ENCODE measurements at regions not wholly inside any gene's neighbourhood (a gene's known extent, or its start where the extent isn't known, plus 50 kb on each side); places are given as distances from the start of the nearest gene placed in this dataset.

DNA sequence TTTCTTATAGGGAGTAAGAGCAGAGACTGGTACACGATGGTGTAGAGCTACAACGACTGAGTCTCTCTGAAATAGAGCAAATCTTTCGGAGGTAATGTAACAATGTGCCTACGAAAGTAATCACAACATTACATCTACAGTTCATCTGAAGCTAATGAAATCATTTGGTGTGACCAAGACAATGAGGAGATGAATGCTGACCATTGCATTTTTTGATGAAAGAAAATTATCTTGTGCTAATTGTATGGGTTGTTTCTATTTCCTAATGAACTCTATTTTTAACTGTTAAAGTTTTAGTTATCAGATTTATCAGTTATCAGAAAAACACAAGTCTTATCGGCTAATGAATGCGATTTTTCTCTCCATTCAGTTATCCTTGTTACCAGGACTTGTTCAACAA is 913.4 kb downstream of the SLITRK6 start:
- H3K9me3 ChIP-seq (ENCODE audit: severe bottlenecking) = no peaks in the 10 kb centered on the region
- no peak for DNase-seq
- no peak overlapping the region for H3K4me3 ChIP-seq (ENCODE audit: low read depth, low read length)
- no peak for TF ChIP-seq CTCF (IDR thresholded peaks at IDR 0.05; ENCODE audit: low read depth, low read length)
- H3K27me3 ChIP-seq (ENCODE audit: insufficient read depth, low read depth, severe bottlenecking) = no peaks in the 10 kb centered on the region
- no peak overlapping the region for H3K27ac ChIP-seq
- H3K36me3 ChIP-seq = no peaks in the 10 kb centered on the region

DNA sequence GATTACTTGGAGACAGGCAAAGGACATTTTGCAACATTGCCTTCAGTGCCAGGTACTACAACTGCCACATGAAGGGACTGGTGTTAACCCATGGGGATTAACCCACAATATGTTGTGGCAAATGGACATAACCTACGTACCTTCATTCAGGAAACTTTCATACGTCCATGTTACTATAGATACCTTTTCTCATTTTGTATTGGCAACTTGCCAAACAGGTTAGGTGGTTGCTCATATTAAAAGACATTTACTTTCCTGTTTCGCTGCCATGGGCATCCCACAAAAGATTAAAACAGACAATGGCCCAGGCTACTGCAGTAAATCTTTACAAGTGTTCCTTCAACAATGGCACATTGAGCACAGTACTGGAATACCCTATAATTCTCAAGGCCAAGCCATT is 925.3 kb downstream of the SLITRK6 start:
- no peak for TF ChIP-seq CTCF (IDR thresholded peaks at IDR 0.05; ENCODE audit: low read depth, low read length)
- Histone ChIP-seq H3K9me3 (ENCODE audit: severe bottlenecking) (peaks cover 23% of the 10 kb centered on the region), H3K4me3 (ENCODE audit: low read depth, low read length) (peak overlapping the region; percentile 1; the same call in 1 of the 2 replicates), H3K27ac (peak overlapping the region; percentile 57), H3K36me3 (no peaks in the 10 kb centered on the region), H3K27me3 (ENCODE audit: insufficient read depth, low read depth, severe bottlenecking) (no peaks in the 10 kb centered on the region)
- no peak for DNase-seq

DNA sequence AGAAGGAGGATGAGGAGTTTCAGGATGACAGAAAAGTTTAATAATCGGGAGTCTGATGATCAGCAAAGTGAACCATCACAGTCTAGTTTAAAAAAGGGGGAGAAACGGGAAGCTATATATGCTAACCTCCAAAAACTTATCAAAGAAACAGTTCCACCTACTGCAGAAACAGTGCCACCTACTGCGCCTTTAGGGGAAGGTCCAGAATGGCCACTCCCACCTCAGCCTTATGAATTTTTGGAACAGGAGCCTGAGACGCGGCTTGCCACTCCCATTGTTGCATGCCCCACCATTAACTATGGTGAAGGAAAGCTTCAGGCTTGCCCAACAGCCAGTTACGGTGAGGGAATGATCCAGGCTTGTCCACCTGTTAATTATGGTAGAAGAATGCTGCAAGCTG is 929.0 kb downstream of the SLITRK6 start:
- Histone ChIP-seq H3K27ac (no peak overlapping the region), H3K9me3 (ENCODE audit: severe bottlenecking) (peaks cover 17% of the 10 kb centered on the region), H3K36me3 (no peaks in the 10 kb centered on the region), H3K4me3 (ENCODE audit: low read depth, low read length) (no peak overlapping the region), H3K27me3 (ENCODE audit: insufficient read depth, low read depth, severe bottlenecking) (no peaks in the 10 kb centered on the region)
- no peak for DNase-seq
- no peak for TF ChIP-seq CTCF (IDR thresholded peaks at IDR 0.05; ENCODE audit: low read depth, low read length)

DNA sequence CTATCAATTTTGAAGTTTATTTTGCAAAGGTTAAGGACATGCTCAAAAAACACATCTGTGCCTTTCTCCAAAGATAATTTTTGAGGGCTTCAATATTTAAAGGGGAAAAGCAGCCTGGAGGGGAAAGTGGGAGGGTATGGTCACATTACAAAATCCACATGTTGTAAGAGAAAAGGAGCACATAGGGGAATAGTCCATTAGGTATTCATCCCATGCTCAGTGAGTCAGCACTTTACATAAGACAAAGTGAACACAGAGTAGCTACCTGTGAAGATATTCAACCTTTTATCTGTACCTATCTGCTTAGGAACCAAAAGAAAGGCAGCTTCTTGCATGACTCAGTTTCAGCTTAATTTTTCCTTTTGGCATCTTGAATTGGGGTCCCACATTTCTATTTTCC is 932.0 kb downstream of the SLITRK6 start:
- no peak overlapping the region for H3K27ac ChIP-seq
- TF ChIP-seq CTCF (IDR thresholded peaks at IDR 0.05; ENCODE audit: low read depth, low read length) = no peak

DNA sequence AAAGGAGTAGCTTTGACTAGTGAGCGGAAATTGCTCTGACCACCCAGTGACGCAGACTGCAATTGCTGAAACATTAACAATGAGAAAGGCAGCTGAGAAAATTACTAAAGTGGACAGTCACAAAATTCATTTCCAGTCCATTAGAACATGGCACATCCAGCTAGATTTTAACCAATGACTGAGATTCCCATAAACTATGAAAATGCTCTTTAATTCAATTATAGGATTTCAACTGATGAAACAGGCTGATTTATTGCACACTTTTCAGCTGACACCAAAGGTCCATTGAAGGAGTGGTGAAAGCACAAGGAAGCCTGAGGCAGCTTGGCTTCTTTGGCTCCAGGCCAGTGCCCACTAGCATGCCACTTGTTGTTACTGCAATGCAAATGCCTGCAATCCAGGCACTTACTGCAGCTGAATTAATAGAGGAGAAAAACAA is 933.4 kb downstream of the SLITRK6 start:
- no peak for TF ChIP-seq CTCF (IDR thresholded peaks at IDR 0.05; ENCODE audit: low read depth, low read length)
- Histone ChIP-seq H3K27ac (no peak overlapping the region), H3K27me3 (ENCODE audit: insufficient read depth, low read depth, severe bottlenecking) (no peaks in the 10 kb centered on the region), H3K36me3 (no peaks in the 10 kb centered on the region), H3K9me3 (ENCODE audit: severe bottlenecking) (no peaks in the 10 kb centered on the region), H3K4me3 (ENCODE audit: low read depth, low read length) (no peak overlapping the region)
- peak; percentile 56 for DNase-seq

More for the DNA sequence above, 932.0 kb downstream of the SLITRK6 start:
- Histone ChIP-seq H3K9me3 (ENCODE audit: severe bottlenecking) (peaks cover 10% of the 10 kb centered on the region), H3K4me3 (ENCODE audit: low read depth, low read length) (no peak overlapping the region), H3K36me3 (no peaks in the 10 kb centered on the region), H3K27me3 (ENCODE audit: insufficient read depth, low read depth, severe bottlenecking) (no peaks in the 10 kb centered on the region)
- DNase-seq = no peak

DNA sequence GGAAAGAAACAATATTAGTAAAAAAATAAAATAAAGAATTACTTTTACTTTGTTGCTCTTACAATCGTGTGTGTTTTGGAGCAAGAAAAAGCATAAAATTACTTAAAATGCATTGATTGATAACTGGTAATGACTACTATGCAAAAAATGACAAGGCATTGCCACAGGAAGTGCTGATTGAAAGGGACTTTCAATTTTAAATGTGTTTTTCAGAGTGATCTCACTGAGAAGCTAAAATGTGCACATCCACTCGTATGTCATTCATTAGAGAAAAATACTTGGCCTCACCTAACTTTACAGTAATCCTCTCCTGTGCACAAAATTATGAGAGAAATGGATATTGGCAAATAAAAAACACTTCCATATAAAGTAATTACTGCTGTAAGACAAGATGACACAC is 934.9 kb downstream of the SLITRK6 start:
- Histone ChIP-seq H3K9me3 (ENCODE audit: severe bottlenecking) (no peaks in the 10 kb centered on the region), H3K36me3 (no peaks in the 10 kb centered on the region), H3K27me3 (ENCODE audit: insufficient read depth, low read depth, severe bottlenecking) (no peaks in the 10 kb centered on the region), H3K4me3 (ENCODE audit: low read depth, low read length) (no peak overlapping the region), H3K27ac (no peak overlapping the region)
- no peak for TF ChIP-seq CTCF (IDR thresholded peaks at IDR 0.05; ENCODE audit: low read depth, low read length)
- DNase-seq = no peak
